HG02973 (cell line): ENCODE measurements at regions not wholly inside any gene's neighbourhood (a gene's known extent, or its start where the extent isn't known, plus 50 kb on each side); places are given as distances from the start of the nearest gene placed in this dataset.

Experiments
- ATAC-seq: cut with Tn5 transposase; IDR thresholded peaks from one replicate; pipeline ENCODE4 v1.9.1; 2021; ENCODE audit warnings: moderate library complexity; ENCODE audit not compliant: unreplicated experiment

- no peak for ATAC-seq
Observed at GRCh38 chr6:2505624-2506023, 245.1 kb downstream of the MYLK4 start.

GRCh38 chr6:2504495-2505064 lies 246.1 kb downstream of the MYLK4 start:
- ATAC-seq, result no peak

- no peak for ATAC-seq
Observed at GRCh38 chr6:2503816-2504494, 246.8 kb downstream of the MYLK4 start.

- ATAC-seq, result no peak
Observed at GRCh38 chr6:2502998-2503674, 247.6 kb downstream of the MYLK4 start.

- ATAC-seq, result no peak
Observed at GRCh38 chr6:2502096-2502997, 248.4 kb downstream of the MYLK4 start.

- no peak for ATAC-seq
Observed at GRCh38 chr6:2497922-2498623, 252.6 kb downstream of the MYLK4 start.

- no peak for ATAC-seq
Observed at GRCh38 chr6:2496291-2496690, 250.9 kb upstream of the GMDS start.

- ATAC-seq, result no peak
Observed at GRCh38 chr6:2492686-2493523, 247.5 kb upstream of the GMDS start.

GRCh38 chr6:2491137-2491536 lies 245.7 kb upstream of the GMDS start:
- ATAC-seq, result no peak

GRCh38 chr6:2488578-2488977 lies 243.2 kb upstream of the GMDS start:
- ATAC-seq, result no peak

GRCh38 chr6:2485116-2485515 lies 239.7 kb upstream of the GMDS start:
- no peak for ATAC-seq

GRCh38 chr6:2482773-2483172 lies 237.4 kb upstream of the GMDS start:
- no peak for ATAC-seq

GRCh38 chr6:2481307-2481706 lies 235.9 kb upstream of the GMDS start:
- ATAC-seq, result no peak

- ATAC-seq, result no peak
Observed at GRCh38 chr6:2480267-2480966, 235.0 kb upstream of the GMDS start.

GRCh38 chr6:2478200-2478599 lies 232.8 kb upstream of the GMDS start:
- no peak for ATAC-seq

GRCh38 chr6:2477666-2478065 lies 232.3 kb upstream of the GMDS start:
- no peak for ATAC-seq

- no peak for ATAC-seq
Observed at GRCh38 chr6:2477250-2477649, 231.8 kb upstream of the GMDS start.

- ATAC-seq, result no peak
Observed at GRCh38 chr6:2476376-2476775, 231.0 kb upstream of the GMDS start.

- no peak for ATAC-seq
Observed at GRCh38 chr6:2471472-2471871, 226.1 kb upstream of the GMDS start.
